ENCODE measurements at regions not wholly inside any gene's neighbourhood (a gene's known extent, or its start where the extent isn't known, plus 50 kb on each side); places are given as distances from the start of the nearest gene placed in this dataset.

GRCh38 chr11:114909866-114910265 lies 231.5 kb downstream of the NXPE2 start:
- TF ChIP-seq POLR2A (IDR thresholded peaks at IDR 0.05) (no peak), CTCF (IDR thresholded peaks at IDR 0.05) (no peak)

Data from upper lobe of left lung (tissue), 4 donors.